A549 (cell line): ENCODE measurements at regions not wholly inside any gene's neighbourhood (a gene's known extent, or its start where the extent isn't known, plus 50 kb on each side); places are given as distances from the start of the nearest gene placed in this dataset.
A peak's percentile ranks its signal among the peaks of the same experiment; 100 is the strongest.

Experiments used
- CHD4 ChIP-seq: fragments of 200-600 bp; sonication (generic); IDR thresholded peaks from 2 replicates; pipeline ENCODE4 v1.6.1; 2016; ENCODE audit warnings: antibody characterized with exemption, mild to moderate bottlenecking, borderline replicate concordance
- FOXS1 ChIP-seq: fragments of 250-450 bp; sonication (Bioruptor Pico); IDR thresholded peaks from 2 replicates; pipeline ENCODE4 v1.5.0; 2020; ENCODE audit warnings: mild to moderate bottlenecking, moderate library complexity
- JUN ChIP-seq, 2 experiments: fragments of >200 bp; sonication (Bioruptor Twin); formaldehyde crosslinking; IDR thresholded peaks; 2 replicates in 1 of 2; 3 replicates in 1 of 2; pipeline ENCODE4 v1.6.1; 2016 to 2017
- JUNB ChIP-seq: fragments of >200 bp; sonication (Bioruptor Twin); formaldehyde crosslinking; IDR thresholded peaks from 2 replicates; pipeline ENCODE4 v1.6.1; 2016
- MAFK ChIP-seq: fragments of 450-650 bp; IDR thresholded peaks from 2 replicates; pipeline ENCODE4 v1.6.1; 2014; ENCODE audit not compliant: partially characterized antibody
- ZC3H11A ChIP-seq: fragments of 450-650 bp; IDR thresholded peaks from 2 replicates; pipeline ENCODE4 v1.6.1; 2014; ENCODE audit warnings: antibody characterized with exemption, mild to moderate bottlenecking
- TF ChIP-seq, protein P1 (sequence below): fragments of 200-600 bp; sonication (generic); IDR thresholded peaks from 2 replicates; pipeline ENCODE4 v1.6.1; 2016; ENCODE audit warnings: antibody characterized with exemption, mild to moderate bottlenecking, moderate library complexity
- TF ChIP-seq, protein P2 (sequence below): fragments of >200 bp; sonication (Bioruptor Twin); formaldehyde crosslinking; IDR thresholded peaks from 3 replicates; pipeline ENCODE4 v1.5.1; 2016
- TF ChIP-seq, protein P3 (sequence below): fragments of 450-650 bp; IDR thresholded peaks from 2 replicates; pipeline ENCODE4 v1.6.1; 2014; ENCODE audit warnings: antibody characterized with exemption

DNA sequence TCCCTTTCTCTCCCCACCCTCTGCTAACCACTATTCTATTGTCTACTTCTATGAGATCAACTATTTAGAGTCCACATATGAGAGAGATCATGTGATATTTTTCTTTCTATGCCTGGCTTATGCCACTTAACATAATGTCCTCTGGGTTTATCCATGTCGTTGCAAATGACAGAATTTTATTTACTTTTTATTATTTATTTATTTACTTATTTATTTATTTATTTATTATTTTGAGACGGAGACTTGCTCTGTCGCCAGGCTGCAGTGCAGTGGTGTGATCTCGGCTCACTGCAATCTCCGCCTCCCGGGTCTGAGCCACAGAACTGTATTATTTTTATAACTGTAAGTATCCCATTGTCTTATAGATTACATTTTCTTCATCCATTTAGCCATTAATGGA, 443.4 kb upstream of the CDH19 start:
- TF ChIP-seq JUNB (no peak), ZC3H11A (0 out of 2 replicates have a peak, but pooled peaks have one; percentile 16), MAFK (no peak), CHD4 (no peak), FOXS1 (no peak), JUN (IDR thresholded peaks at IDR 0.05) (no peak)
- TF ChIP-seq, protein P1, sequence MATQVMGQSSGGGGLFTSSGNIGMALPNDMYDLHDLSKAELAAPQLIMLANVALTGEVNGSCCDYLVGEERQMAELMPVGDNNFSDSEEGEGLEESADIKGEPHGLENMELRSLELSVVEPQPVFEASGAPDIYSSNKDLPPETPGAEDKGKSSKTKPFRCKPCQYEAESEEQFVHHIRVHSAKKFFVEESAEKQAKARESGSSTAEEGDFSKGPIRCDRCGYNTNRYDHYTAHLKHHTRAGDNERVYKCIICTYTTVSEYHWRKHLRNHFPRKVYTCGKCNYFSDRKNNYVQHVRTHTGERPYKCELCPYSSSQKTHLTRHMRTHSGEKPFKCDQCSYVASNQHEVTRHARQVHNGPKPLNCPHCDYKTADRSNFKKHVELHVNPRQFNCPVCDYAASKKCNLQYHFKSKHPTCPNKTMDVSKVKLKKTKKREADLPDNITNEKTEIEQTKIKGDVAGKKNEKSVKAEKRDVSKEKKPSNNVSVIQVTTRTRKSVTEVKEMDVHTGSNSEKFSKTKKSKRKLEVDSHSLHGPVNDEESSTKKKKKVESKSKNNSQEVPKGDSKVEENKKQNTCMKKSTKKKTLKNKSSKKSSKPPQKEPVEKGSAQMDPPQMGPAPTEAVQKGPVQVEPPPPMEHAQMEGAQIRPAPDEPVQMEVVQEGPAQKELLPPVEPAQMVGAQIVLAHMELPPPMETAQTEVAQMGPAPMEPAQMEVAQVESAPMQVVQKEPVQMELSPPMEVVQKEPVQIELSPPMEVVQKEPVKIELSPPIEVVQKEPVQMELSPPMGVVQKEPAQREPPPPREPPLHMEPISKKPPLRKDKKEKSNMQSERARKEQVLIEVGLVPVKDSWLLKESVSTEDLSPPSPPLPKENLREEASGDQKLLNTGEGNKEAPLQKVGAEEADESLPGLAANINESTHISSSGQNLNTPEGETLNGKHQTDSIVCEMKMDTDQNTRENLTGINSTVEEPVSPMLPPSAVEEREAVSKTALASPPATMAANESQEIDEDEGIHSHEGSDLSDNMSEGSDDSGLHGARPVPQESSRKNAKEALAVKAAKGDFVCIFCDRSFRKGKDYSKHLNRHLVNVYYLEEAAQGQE, result no peak
- TF ChIP-seq, protein P2, sequence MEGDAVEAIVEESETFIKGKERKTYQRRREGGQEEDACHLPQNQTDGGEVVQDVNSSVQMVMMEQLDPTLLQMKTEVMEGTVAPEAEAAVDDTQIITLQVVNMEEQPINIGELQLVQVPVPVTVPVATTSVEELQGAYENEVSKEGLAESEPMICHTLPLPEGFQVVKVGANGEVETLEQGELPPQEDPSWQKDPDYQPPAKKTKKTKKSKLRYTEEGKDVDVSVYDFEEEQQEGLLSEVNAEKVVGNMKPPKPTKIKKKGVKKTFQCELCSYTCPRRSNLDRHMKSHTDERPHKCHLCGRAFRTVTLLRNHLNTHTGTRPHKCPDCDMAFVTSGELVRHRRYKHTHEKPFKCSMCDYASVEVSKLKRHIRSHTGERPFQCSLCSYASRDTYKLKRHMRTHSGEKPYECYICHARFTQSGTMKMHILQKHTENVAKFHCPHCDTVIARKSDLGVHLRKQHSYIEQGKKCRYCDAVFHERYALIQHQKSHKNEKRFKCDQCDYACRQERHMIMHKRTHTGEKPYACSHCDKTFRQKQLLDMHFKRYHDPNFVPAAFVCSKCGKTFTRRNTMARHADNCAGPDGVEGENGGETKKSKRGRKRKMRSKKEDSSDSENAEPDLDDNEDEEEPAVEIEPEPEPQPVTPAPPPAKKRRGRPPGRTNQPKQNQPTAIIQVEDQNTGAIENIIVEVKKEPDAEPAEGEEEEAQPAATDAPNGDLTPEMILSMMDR, result no peak
- TF ChIP-seq, protein P3, sequence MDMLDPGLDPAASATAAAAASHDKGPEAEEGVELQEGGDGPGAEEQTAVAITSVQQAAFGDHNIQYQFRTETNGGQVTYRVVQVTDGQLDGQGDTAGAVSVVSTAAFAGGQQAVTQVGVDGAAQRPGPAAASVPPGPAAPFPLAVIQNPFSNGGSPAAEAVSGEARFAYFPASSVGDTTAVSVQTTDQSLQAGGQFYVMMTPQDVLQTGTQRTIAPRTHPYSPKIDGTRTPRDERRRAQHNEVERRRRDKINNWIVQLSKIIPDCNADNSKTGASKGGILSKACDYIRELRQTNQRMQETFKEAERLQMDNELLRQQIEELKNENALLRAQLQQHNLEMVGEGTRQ, result no peak
